ENCODE measurements at regions not wholly inside any gene's neighbourhood (a gene's known extent, or its start where the extent isn't known, plus 50 kb on each side); places are given as distances from the start of the nearest gene placed in this dataset.
A peak's percentile ranks its signal among the peaks of the same experiment; 100 is the strongest.

- no peak for TF ChIP-seq SIN3A (IDR thresholded peaks at IDR 0.05; ENCODE audit: low read depth)
- no peak for TF ChIP-seq FOSL1 (IDR thresholded peaks at IDR 0.05; ENCODE audit: low read depth)
- TF ChIP-seq TCF7L2 (IDR thresholded peaks at IDR 0.05; ENCODE audit: borderline replicate concordance, extremely low read depth, insufficient read depth, insufficient read length) = no peak
- TF ChIP-seq CBX3 (IDR thresholded peaks at IDR 0.05; ENCODE audit: low read depth) = no peak
- TF ChIP-seq ELF1 (IDR thresholded peaks at IDR 0.05; ENCODE audit: borderline replicate concordance, low read depth) = no peak
- TF ChIP-seq ZBTB33 (IDR thresholded peaks at IDR 0.05; ENCODE audit: extremely low read depth, insufficient replicate concordance, low read length) = no peak
- no peak for TF ChIP-seq EZH2 (IDR thresholded peaks at IDR 0.05)
- TF ChIP-seq REST (IDR thresholded peaks at IDR 0.05; ENCODE audit: low read depth) = no peak
- Histone ChIP-seq H2AFZ (ENCODE audit: low read depth, low read length, poor library complexity, severe bottlenecking) (no peak overlapping the region), H3K79me2 (ENCODE audit: insufficient read depth, low read length) (peaks cover 23% of the 10 kb centered on the region), H3K4me3 (replicated peaks in 1 of 2; ENCODE audit: low read depth in 1 of 2, low read length in 2 of 2) (peak overlapping the region; percentile 60 to 72; a peak in 3 of 4 replicates), H3K9ac (ENCODE audit: low read length) (peak overlapping the region; percentile 78; the same call in 1 of the 2 replicates), H3K9me3 (ENCODE audit: control insufficient read depth in 1 of 2, insufficient read depth in 1 of 2, low read depth in 1 of 2, low read length in 2 of 2) (no peaks in the 10 kb centered on the region), H4K20me1 (ENCODE audit: insufficient read depth) (no peaks in the 10 kb centered on the region), H3K9me2 (ENCODE audit: insufficient read depth) (no peaks in the 10 kb centered on the region), H3K4me2 (ENCODE audit: low read length) (peak overlapping the region; percentile 81), H3K4me1 (ENCODE audit: control insufficient read depth in 1 of 2, insufficient read depth in 2 of 2, low read length in 2 of 2) (peaks cover 0 to 5% of the 10 kb centered on the region in 2 experiments; a peak in 1 of 4 replicates), H3K36me3 (ENCODE audit: control insufficient read depth in 1 of 2, insufficient read depth in 2 of 2, low read length in 2 of 2) (peaks cover 0 to 2% of the 10 kb centered on the region in 2 experiments; a peak in 1 of 4 replicates), H3K27me3 (ENCODE audit: insufficient read depth, low read length) (no peaks in the 10 kb centered on the region), H3K27ac (ENCODE audit: low read depth, low read length) (no peak overlapping the region)
- DNase-seq (ENCODE audit: low read depth, low spot score) (no peak), ATAC-seq (no peak)
- POLR2A ChIA-PET = no interaction called here
- CTCF ChIA-PET = no interaction called here
- intact Hi-C loops (cut with micrococcal nuclease) = no loop called here
- no TSS peak for BruUV-seq (replicated peaks)
- RAD21 ChIA-PET (ENCODE audit: low non-redundant PET in 1 of 2, low total read pairs in 2 of 2, uncharacterized antibody in 2 of 2, unreplicated experiment in 2 of 2) = no interaction called here
Observed at GRCh38 chr5:104081232-104081631, 518.6 kb upstream of the NUDT12 start.

Data from HCT116 (cell line).